Liver (tissue), 8 donors: ENCODE measurements at regions not wholly inside any gene's neighbourhood (a gene's known extent, or its start where the extent isn't known, plus 50 kb on each side); places are given as distances from the start of the nearest gene placed in this dataset.

Experiments used
- DNase-seq: peaks from one replicate; pipeline ENCODE4 v3.0.0-alpha.2; 2017; ENCODE audit warnings: low spot score
- H3K27ac ChIP-seq, 2 donors: one replicate each; pipeline ENCODE4 v1.7.0; 2013; ENCODE audit warnings: inconsistent platforms in 2 of 2, low read length in 2 of 2, control low read depth in 1 of 2, low read depth in 1 of 2, mild to moderate bottlenecking in 1 of 2
- H3K27me3 ChIP-seq, 4 donors: one replicate each; pipeline versions ENCODE4 v1.6.1 to v1.7.0; 2013; ENCODE audit warnings: low read length in 3 of 4, inconsistent platforms in 1 of 4, mild to moderate bottlenecking in 1 of 4, moderate library complexity in 1 of 4; ENCODE audit not compliant: control insufficient read depth in 4 of 4, insufficient read depth in 4 of 4
- H3K36me3 ChIP-seq, 4 donors: one replicate each; pipeline versions ENCODE4 v1.6.1 to v1.7.0; 2013; ENCODE audit warnings: low read length in 3 of 4, mild to moderate bottlenecking in 3 of 4, low read depth in 1 of 4, moderate library complexity in 1 of 4; ENCODE audit not compliant: control insufficient read depth in 4 of 4, insufficient read depth in 3 of 4
- H3K4me1 ChIP-seq, 4 donors: one replicate each; pipeline versions ENCODE4 v1.6.1 to v1.7.0; 2013; ENCODE audit warnings: low read length in 3 of 4, mild to moderate bottlenecking in 3 of 4, moderate library complexity in 1 of 4; ENCODE audit not compliant: control insufficient read depth in 4 of 4, insufficient read depth in 4 of 4
- H3K4me3 ChIP-seq, 3 donors: one replicate each; pipeline versions ENCODE4 v1.6.1 to v1.7.0; 2013; ENCODE audit warnings: low read length in 3 of 3, control low read depth in 1 of 3, low read depth in 1 of 3, mild to moderate bottlenecking in 1 of 3
- H3K9ac ChIP-seq, 2 donors: one replicate each; pipeline ENCODE4 v1.7.0; 2013; ENCODE audit warnings: low read length in 2 of 2, mild to moderate bottlenecking in 2 of 2, moderate library complexity in 2 of 2, control low read depth in 1 of 2, low read depth in 1 of 2
- H3K9me3 ChIP-seq, 4 donors: one replicate each; pipeline versions ENCODE4 v1.6.1 to v1.7.0; 2013; ENCODE audit warnings: low read length in 3 of 4; ENCODE audit not compliant: control insufficient read depth in 4 of 4
- ATF3 ChIP-seq: IDR thresholded peaks from 2 replicates; pipeline ENCODE4 v1.6.1; 2016; ENCODE audit warnings: antibody characterized with exemption
- EGR1 ChIP-seq, 2 donors: IDR thresholded peaks; 2 replicates each; pipeline ENCODE4 v1.6.1; 2016 to 2018; ENCODE audit warnings: antibody characterized with exemption in 2 of 2, low read depth in 2 of 2
- FOXA1 ChIP-seq: IDR thresholded peaks from 2 replicates; pipeline ENCODE4 v1.6.1; 2016; ENCODE audit warnings: antibody characterized with exemption
- FOXA2 ChIP-seq: IDR thresholded peaks from 2 replicates; pipeline ENCODE4 v1.6.1; 2016; ENCODE audit warnings: antibody characterized with exemption
- GABPA ChIP-seq, 2 donors: IDR thresholded peaks in 1 of 2; conservative IDR thresholded peaks in 1 of 2; 2 replicates each; pipeline ENCODE4 v1.6.1; 2016; ENCODE audit warnings: antibody characterized with exemption in 2 of 2, mild to moderate bottlenecking in 1 of 2, moderate library complexity in 1 of 2
- HNF4A ChIP-seq, 2 donors: conservative IDR thresholded peaks; 2 replicates each; pipeline ENCODE4 v1.6.1; 2016; ENCODE audit warnings: antibody characterized with exemption in 2 of 2, mild to moderate bottlenecking in 2 of 2
- HNF4G ChIP-seq: IDR thresholded peaks from 2 replicates; pipeline ENCODE4 v1.6.1; 2016; ENCODE audit warnings: antibody characterized with exemption
- JUND ChIP-seq, 2 donors: IDR thresholded peaks; 2 replicates each; pipeline ENCODE4 v1.6.1; 2016; ENCODE audit warnings: antibody characterized with exemption in 2 of 2
- MAX ChIP-seq: IDR thresholded peaks from 2 replicates; pipeline ENCODE4 v1.6.1; 2016; ENCODE audit warnings: antibody characterized with exemption
- NR2F2 ChIP-seq: IDR thresholded peaks from 2 replicates; pipeline ENCODE4 v1.6.1; 2016; ENCODE audit warnings: antibody characterized with exemption
- RAD21 ChIP-seq, 2 donors: IDR thresholded peaks; 2 replicates each; pipeline ENCODE4 v1.6.1; 2016; ENCODE audit warnings: antibody characterized with exemption in 2 of 2, mild to moderate bottlenecking in 2 of 2
- RXRA ChIP-seq, 2 donors: IDR thresholded peaks; 2 replicates each; pipeline ENCODE4 v1.6.1; 2017 to 2018; ENCODE audit warnings: antibody characterized with exemption in 2 of 2, mild to moderate bottlenecking in 1 of 2
- SP1 ChIP-seq: IDR thresholded peaks from 2 replicates; pipeline ENCODE4 v1.6.1; 2018; ENCODE audit warnings: antibody characterized with exemption, mild to moderate bottlenecking
- TAF1 ChIP-seq: conservative IDR thresholded peaks from 2 replicates; pipeline ENCODE4 v1.6.1; 2016; ENCODE audit warnings: antibody characterized with exemption, mild to moderate bottlenecking
- YY1 ChIP-seq: IDR thresholded peaks from 2 replicates; pipeline ENCODE4 v1.6.1; 2016; ENCODE audit warnings: antibody characterized with exemption, mild to moderate bottlenecking
- WGBS: extraction: QIAGEN DNeasy Blood & Tissue Kit; methylation state at CpG from one replicate; pipeline ENCODE4 v1.1.7; 2013; 5-methylcytosine and 5-hydroxymethylcytosine counted together
- TF ChIP-seq, protein P1 (sequence below): fragments of 150-350 bp; IDR thresholded peaks from 2 replicates; pipeline ENCODE4 v1.5.1; 2017; ENCODE audit warnings: improper control_type of control experiment, low read depth, low read length; ENCODE audit not compliant: missing input control
- TF ChIP-seq, protein P2 (sequence below): IDR thresholded peaks from 2 replicates; pipeline ENCODE4 v1.6.1; 2016; ENCODE audit warnings: antibody characterized with exemption
- donor health status: healthy.
- donor health status: healthy.
- donor health status: healthy.
- donor health status: healthy.
- donor health status: healthy.

DNA sequence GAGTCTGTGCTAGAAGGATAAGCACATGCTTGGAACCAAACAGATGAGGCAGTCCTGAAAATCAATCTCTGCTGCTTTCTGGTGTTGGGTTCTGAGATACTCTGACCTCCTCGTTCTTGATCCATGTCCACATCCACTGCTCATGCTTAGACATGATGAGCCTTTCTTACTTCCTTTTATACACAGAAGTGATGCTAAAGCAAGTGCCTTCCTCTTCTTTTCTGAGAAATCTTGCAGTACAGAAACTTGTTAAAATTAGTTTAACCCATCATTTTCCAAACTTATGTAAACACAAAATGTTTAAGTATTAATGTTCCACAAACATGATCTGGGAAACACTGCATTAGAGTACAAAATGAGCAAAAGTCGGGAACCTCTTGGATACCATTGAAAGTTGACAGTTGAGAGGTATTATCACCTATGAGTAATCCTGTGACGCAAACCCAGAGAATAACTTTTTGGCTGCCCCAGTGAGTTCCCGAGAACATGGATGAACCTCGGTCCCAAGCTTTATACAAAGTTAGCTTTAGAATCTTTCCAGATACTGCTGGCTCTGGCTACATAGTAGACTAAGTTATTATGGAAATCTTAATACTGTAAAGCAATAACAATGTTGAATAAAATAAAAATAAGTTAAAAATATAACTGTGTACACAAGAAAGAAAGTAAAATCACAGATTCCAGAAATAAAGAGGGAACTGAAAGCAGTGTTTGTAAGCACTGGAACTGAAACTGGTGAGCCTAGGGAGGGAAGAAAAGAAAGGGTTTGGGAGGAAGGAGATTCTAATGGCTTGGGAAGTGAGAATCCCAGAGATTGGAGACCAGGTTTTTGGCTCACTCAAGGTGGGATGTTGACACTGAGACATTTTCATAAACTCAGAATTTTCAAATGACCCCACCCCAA lies 429.3 kb upstream of the RUNX1 start:
- TF ChIP-seq, protein P1, sequence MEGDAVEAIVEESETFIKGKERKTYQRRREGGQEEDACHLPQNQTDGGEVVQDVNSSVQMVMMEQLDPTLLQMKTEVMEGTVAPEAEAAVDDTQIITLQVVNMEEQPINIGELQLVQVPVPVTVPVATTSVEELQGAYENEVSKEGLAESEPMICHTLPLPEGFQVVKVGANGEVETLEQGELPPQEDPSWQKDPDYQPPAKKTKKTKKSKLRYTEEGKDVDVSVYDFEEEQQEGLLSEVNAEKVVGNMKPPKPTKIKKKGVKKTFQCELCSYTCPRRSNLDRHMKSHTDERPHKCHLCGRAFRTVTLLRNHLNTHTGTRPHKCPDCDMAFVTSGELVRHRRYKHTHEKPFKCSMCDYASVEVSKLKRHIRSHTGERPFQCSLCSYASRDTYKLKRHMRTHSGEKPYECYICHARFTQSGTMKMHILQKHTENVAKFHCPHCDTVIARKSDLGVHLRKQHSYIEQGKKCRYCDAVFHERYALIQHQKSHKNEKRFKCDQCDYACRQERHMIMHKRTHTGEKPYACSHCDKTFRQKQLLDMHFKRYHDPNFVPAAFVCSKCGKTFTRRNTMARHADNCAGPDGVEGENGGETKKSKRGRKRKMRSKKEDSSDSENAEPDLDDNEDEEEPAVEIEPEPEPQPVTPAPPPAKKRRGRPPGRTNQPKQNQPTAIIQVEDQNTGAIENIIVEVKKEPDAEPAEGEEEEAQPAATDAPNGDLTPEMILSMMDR, result no peak
- Histone ChIP-seq H3K27me3 (no peaks in the 10 kb centered on the region), H3K4me1 (no peaks in the 10 kb centered on the region), H3K27ac (no peak overlapping the region), H3K4me3 (no peak overlapping the region), H3K9ac (no peak overlapping the region), H3K36me3 (no peaks in the 10 kb centered on the region), H3K9me3 (no peaks in the 10 kb centered on the region)
- 77% methylated on average over 5 of the region's 5 CpGs for WGBS
- DNase-seq, result no peak

DNA sequence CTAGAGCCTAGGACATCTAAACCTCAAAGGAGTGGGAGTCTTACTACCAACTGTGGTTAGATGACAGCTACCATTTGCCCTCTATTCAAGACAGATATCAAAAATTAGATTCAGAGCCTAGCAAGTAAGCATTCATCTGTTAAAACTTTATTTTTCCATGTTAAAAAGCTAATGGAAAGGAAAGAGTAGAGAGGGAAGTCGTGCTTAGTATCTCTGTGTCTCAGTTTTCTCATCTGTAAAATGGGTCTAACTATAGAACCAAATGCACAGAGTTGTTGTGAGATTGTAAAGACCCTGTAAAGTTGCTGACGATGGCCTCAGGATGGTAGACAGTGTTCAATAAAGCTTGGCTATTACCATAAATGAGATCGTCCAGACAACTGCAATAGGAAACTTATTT lies 428.5 kb upstream of the RUNX1 start:
- no peak overlapping the region for H3K4me3 ChIP-seq
- TF ChIP-seq FOXA1, result no peak
- TF ChIP-seq NR2F2, result no peak
- no peak for TF ChIP-seq SP1
- TF ChIP-seq, protein P2, sequence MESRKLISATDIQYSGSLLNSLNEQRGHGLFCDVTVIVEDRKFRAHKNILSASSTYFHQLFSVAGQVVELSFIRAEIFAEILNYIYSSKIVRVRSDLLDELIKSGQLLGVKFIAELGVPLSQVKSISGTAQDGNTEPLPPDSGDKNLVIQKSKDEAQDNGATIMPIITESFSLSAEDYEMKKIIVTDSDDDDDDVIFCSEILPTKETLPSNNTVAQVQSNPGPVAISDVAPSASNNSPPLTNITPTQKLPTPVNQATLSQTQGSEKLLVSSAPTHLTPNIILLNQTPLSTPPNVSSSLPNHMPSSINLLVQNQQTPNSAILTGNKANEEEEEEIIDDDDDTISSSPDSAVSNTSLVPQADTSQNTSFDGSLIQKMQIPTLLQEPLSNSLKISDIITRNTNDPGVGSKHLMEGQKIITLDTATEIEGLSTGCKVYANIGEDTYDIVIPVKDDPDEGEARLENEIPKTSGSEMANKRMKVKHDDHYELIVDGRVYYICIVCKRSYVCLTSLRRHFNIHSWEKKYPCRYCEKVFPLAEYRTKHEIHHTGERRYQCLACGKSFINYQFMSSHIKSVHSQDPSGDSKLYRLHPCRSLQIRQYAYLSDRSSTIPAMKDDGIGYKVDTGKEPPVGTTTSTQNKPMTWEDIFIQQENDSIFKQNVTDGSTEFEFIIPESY, result no peak
- TF ChIP-seq TAF1, result no peak
- no peak for TF ChIP-seq YY1
- no peak for TF ChIP-seq MAX
- H3K36me3 ChIP-seq, result no peaks in the 10 kb centered on the region
- no peak overlapping the region for H3K9ac ChIP-seq
- no peaks in the 10 kb centered on the region for H3K9me3 ChIP-seq
- no peaks in the 10 kb centered on the region for H3K4me1 ChIP-seq
- 77% methylated on average over 3 of the region's 3 CpGs for WGBS
- no peaks in the 10 kb centered on the region for H3K27me3 ChIP-seq
- DNase-seq, result no peak
- H3K27ac ChIP-seq, result no peak overlapping the region

DNA sequence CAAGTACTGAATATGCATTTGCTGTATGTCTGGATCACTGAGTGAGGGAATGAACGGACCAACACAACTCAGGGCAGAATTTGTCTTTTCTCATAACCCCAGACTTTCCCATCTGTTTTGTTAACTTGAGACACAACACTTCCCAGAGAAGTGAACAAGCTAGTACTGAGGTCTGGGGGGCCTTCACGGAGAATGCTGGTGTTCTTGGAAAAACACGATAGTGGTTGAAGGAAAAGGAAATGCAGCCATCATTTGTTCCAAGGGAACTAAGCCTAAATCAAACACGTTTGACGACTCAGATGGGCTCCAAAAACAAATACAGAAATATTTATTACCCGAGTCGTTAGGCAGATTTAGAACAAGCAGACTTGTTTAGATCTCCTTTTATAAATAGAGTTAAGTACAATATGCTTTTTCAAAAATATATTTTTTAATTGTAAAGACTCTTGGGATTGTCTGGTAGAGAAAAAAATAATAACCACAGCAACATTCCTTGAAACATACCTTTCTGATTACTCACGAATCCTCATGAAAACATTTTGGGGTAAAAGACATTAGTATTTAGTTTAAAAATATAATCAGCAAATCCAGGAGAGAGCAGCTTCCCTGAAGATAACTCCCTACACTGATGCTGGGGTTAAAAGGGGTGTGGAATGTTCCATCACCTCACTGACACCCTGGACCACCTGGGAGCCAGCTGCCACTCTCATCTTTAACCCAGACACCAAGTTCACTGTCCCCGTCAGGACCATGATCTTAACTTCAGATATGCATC lies 427.7 kb upstream of the RUNX1 start:
- Histone ChIP-seq H3K4me1 (no peaks in the 10 kb centered on the region), H3K4me3 (no peak overlapping the region), H3K27ac (no peak overlapping the region), H3K9ac (no peak overlapping the region), H3K36me3 (no peaks in the 10 kb centered on the region), H3K9me3 (no peaks in the 10 kb centered on the region), H3K27me3 (no peaks in the 10 kb centered on the region)
- 65% methylated on average over 9 of the region's 9 CpGs for WGBS
- DNase-seq, result no peak
- TF ChIP-seq, protein P2, result no peak
- TF ChIP-seq FOXA1 (no peak), SP1 (no peak), EGR1 (IDR thresholded peaks at IDR 0.05; ENCODE audit: low read depth in 2 of 2) (no peak), YY1 (no peak), GABPA (IDR thresholded peaks at IDR 0.05 in 1 of 2, conservative IDR thresholded peaks at IDR 0.05 in 1 of 2) (no peak), RXRA (IDR thresholded peaks at IDR 0.05) (no peak), FOXA2 (no peak), ATF3 (no peak), MAX (no peak), HNF4A (conservative IDR thresholded peaks at IDR 0.05) (no peak), JUND (IDR thresholded peaks at IDR 0.05) (no peak), RAD21 (IDR thresholded peaks at IDR 0.05) (no peak), TAF1 (no peak), HNF4G (no peak)
- TF ChIP-seq, protein P1, result no peak
